HG03469 (cell line): ENCODE measurements at regions not wholly inside any gene's neighbourhood (a gene's known extent, or its start where the extent isn't known, plus 50 kb on each side); places are given as distances from the start of the nearest gene placed in this dataset.

Experiments used
- ATAC-seq: cut with Tn5 transposase; IDR thresholded peaks from one replicate; pipeline ENCODE4 v1.9.1; 2021; ENCODE audit warnings: mild to moderate bottlenecking, moderate library complexity, moderate number of reproducible peaks; ENCODE audit not compliant: unreplicated experiment

- ATAC-seq = no peak
Observed at GRCh38 chr18:60656553-60656952, 284.0 kb upstream of the MC4R start.

- no peak for ATAC-seq
Observed at GRCh38 chr18:60662491-60662890, 289.9 kb upstream of the MC4R start.

GRCh38 chr18:60663060-60663989 is 290.8 kb upstream of the MC4R start:
- no peak for ATAC-seq

GRCh38 chr18:60664736-60665135 is 292.2 kb upstream of the MC4R start:
- ATAC-seq = peak; percentile 38

GRCh38 chr18:60667016-60667415 is 294.4 kb upstream of the MC4R start:
- ATAC-seq = no peak

GRCh38 chr18:60668583-60668982 is 296.0 kb upstream of the MC4R start:
- no peak for ATAC-seq

- no peak for ATAC-seq
Observed at GRCh38 chr18:60669938-60670337, 297.4 kb upstream of the MC4R start.

- no peak for ATAC-seq
Observed at GRCh38 chr18:60671021-60671420, 298.4 kb upstream of the MC4R start.

- no peak for ATAC-seq
Observed at GRCh38 chr18:60675126-60675525, 302.6 kb upstream of the MC4R start.

- no peak for ATAC-seq
Observed at GRCh38 chr18:60675801-60676200, 303.2 kb upstream of the MC4R start.

GRCh38 chr18:60676815-60677214 is 304.2 kb upstream of the MC4R start:
- no peak for ATAC-seq

GRCh38 chr18:60684843-60685513 is 312.4 kb upstream of the MC4R start:
- ATAC-seq = no peak

GRCh38 chr18:60686142-60686541 is 313.6 kb upstream of the MC4R start:
- no peak for ATAC-seq

- no peak for ATAC-seq
Observed at GRCh38 chr18:60691061-60691460, 318.5 kb upstream of the MC4R start.

GRCh38 chr18:60693426-60693825 is 320.9 kb upstream of the MC4R start:
- ATAC-seq = no peak

GRCh38 chr18:60698901-60699300 is 326.3 kb upstream of the MC4R start:
- ATAC-seq = no peak

GRCh38 chr18:60722742-60723141 is 350.2 kb upstream of the MC4R start:
- ATAC-seq = no peak

GRCh38 chr18:60732143-60732542 is 359.6 kb upstream of the MC4R start:
- ATAC-seq = no peak

- no peak for ATAC-seq
Observed at GRCh38 chr18:60739212-60739611, 366.6 kb upstream of the MC4R start.

- ATAC-seq = no peak
Observed at GRCh38 chr18:60740313-60740712, 367.7 kb upstream of the MC4R start.

- no peak for ATAC-seq
Observed at GRCh38 chr18:60746491-60746890, 373.9 kb upstream of the MC4R start.

- ATAC-seq = no peak
Observed at GRCh38 chr18:60746919-60747318, 374.3 kb upstream of the MC4R start.
